ENCODE measurements at regions not wholly inside any gene's neighbourhood (a gene's known extent, or its start where the extent isn't known, plus 50 kb on each side); places are given as distances from the start of the nearest gene placed in this dataset.

GRCh38 chr5:54885636-54886035 is 99.8 kb downstream of the ESM1 start:
- TF ChIP-seq CTCF (IDR thresholded peaks at IDR 0.05) (no peak), POLR2A (IDR thresholded peaks at IDR 0.05) (no peak)
